ENCODE measurements at regions not wholly inside any gene's neighbourhood (a gene's known extent, or its start where the extent isn't known, plus 50 kb on each side); places are given as distances from the start of the nearest gene placed in this dataset.

GRCh38 chr1:221138516-221138915 is 259.3 kb downstream of the HLX start:
- Histone ChIP-seq H3K27ac (no peak overlapping the region), H3K36me3 (replicated peaks) (no peaks in the 10 kb centered on the region), H3K4me3 (ENCODE audit: low read depth, low read length) (no peak overlapping the region), H3K27me3 (replicated peaks) (no peaks in the 10 kb centered on the region)
- DNase-seq: no peak
- TF ChIP-seq CTCF (IDR thresholded peaks at IDR 0.05; ENCODE audit: low read depth, low read length, missing control alignments): no peak
- in situ Hi-C loops (cut with HindIII; ENCODE audit: low pct_ligation_motif_present, low sequenced_read_pairs): no loop called here

- Histone ChIP-seq H3K36me3 (replicated peaks) (no peaks in the 10 kb centered on the region), H3K27ac (no peak overlapping the region), H3K27me3 (replicated peaks) (no peaks in the 10 kb centered on the region), H3K4me3 (ENCODE audit: low read depth, low read length) (no peak overlapping the region)
- TF ChIP-seq CTCF (IDR thresholded peaks at IDR 0.05; ENCODE audit: low read depth, low read length, missing control alignments): no peak
- in situ Hi-C loops (cut with HindIII; ENCODE audit: low pct_ligation_motif_present, low sequenced_read_pairs): no loop called here
- DNase-seq: no peak
Observed at GRCh38 chr1:221139991-221140390, 260.7 kb downstream of the HLX start.

GRCh38 chr1:221141096-221141495 is 261.9 kb downstream of the HLX start:
- no peak overlapping the region for H3K27ac ChIP-seq
- no peaks in the 10 kb centered on the region for H3K36me3 ChIP-seq (replicated peaks)
- in situ Hi-C loops (cut with HindIII; ENCODE audit: low pct_ligation_motif_present, low sequenced_read_pairs): no loop called here
- H3K4me3 ChIP-seq (ENCODE audit: low read depth, low read length): no peak overlapping the region
- H3K27me3 ChIP-seq (replicated peaks): no peaks in the 10 kb centered on the region
- no peak for DNase-seq
- no peak for TF ChIP-seq CTCF (IDR thresholded peaks at IDR 0.05; ENCODE audit: low read depth, low read length, missing control alignments)

GRCh38 chr1:221141606-221142285 is 262.5 kb downstream of the HLX start:
- in situ Hi-C loops (cut with HindIII; ENCODE audit: low pct_ligation_motif_present, low sequenced_read_pairs): no loop called here
- no peak overlapping the region for H3K4me3 ChIP-seq (ENCODE audit: low read depth, low read length)
- H3K36me3 ChIP-seq (replicated peaks): no peaks in the 10 kb centered on the region
- no peak for TF ChIP-seq CTCF (IDR thresholded peaks at IDR 0.05; ENCODE audit: low read depth, low read length, missing control alignments)
- no peaks in the 10 kb centered on the region for H3K27me3 ChIP-seq (replicated peaks)
- no peak for DNase-seq
- no peak overlapping the region for H3K27ac ChIP-seq

GRCh38 chr1:221148660-221149059 is 269.4 kb downstream of the HLX start:
- H3K27me3 ChIP-seq (replicated peaks): no peaks in the 10 kb centered on the region
- no peak for TF ChIP-seq CTCF (IDR thresholded peaks at IDR 0.05; ENCODE audit: low read depth, low read length, missing control alignments)
- H3K36me3 ChIP-seq (replicated peaks): no peaks in the 10 kb centered on the region
- DNase-seq: no peak
- H3K4me3 ChIP-seq (ENCODE audit: low read depth, low read length): no peak overlapping the region
- in situ Hi-C loops (cut with HindIII; ENCODE audit: low pct_ligation_motif_present, low sequenced_read_pairs): no loop called here
- no peak overlapping the region for H3K27ac ChIP-seq

GRCh38 chr1:221149111-221149510 is 269.9 kb downstream of the HLX start:
- TF ChIP-seq CTCF (IDR thresholded peaks at IDR 0.05; ENCODE audit: low read depth, low read length, missing control alignments): no peak
- DNase-seq: no peak
- no peaks in the 10 kb centered on the region for H3K27me3 ChIP-seq (replicated peaks)
- in situ Hi-C loops (cut with HindIII; ENCODE audit: low pct_ligation_motif_present, low sequenced_read_pairs): no loop called here
- H3K27ac ChIP-seq: no peak overlapping the region
- H3K4me3 ChIP-seq (ENCODE audit: low read depth, low read length): no peak overlapping the region
- no peaks in the 10 kb centered on the region for H3K36me3 ChIP-seq (replicated peaks)
